ENCODE measurements at regions not wholly inside any gene's neighbourhood (a gene's known extent, or its start where the extent isn't known, plus 50 kb on each side); places are given as distances from the start of the nearest gene placed in this dataset.

GRCh38 chr18:24584205-24584604, 123.8 kb downstream of the HRH4 start:
- TF ChIP-seq CTCF (conservative IDR thresholded peaks at IDR 0.05; ENCODE audit: low read length), result no peak
- no peak for TF ChIP-seq EZH2phosphoT487 (IDR thresholded peaks at IDR 0.05; ENCODE audit: borderline replicate concordance)
- no peaks in the 10 kb centered on the region for H4K20me1 ChIP-seq (ENCODE audit: insufficient read depth, low read length, poor library complexity, severe bottlenecking)
- no peak overlapping the region for H2AFZ ChIP-seq (ENCODE audit: low read length)
- H3K9me3 ChIP-seq (ENCODE audit: insufficient read depth, low read depth, low read length), result no peaks in the 10 kb centered on the region
- no peak overlapping the region for H3K4me2 ChIP-seq (ENCODE audit: low read depth, low read length, poor library complexity, severe bottlenecking)
- no peaks in the 10 kb centered on the region for H3K4me1 ChIP-seq (ENCODE audit: insufficient read depth, low read length, poor library complexity, severe bottlenecking)
- H3K36me3 ChIP-seq (ENCODE audit: insufficient read depth, low read length), result no peaks in the 10 kb centered on the region
- H3F3A ChIP-seq (ENCODE audit: low read depth), result no peaks in the 10 kb centered on the region
- no peaks in the 10 kb centered on the region for H3K27me3 ChIP-seq (ENCODE audit: insufficient read depth, low read length, poor library complexity, severe bottlenecking)
- no peaks in the 10 kb centered on the region for H3K79me2 ChIP-seq (ENCODE audit: insufficient read depth, low read length)
- H3K9ac ChIP-seq (ENCODE audit: low read depth, low read length, poor library complexity, severe bottlenecking), result no peak overlapping the region
- no peaks in the 10 kb centered on the region for H3K9me2 ChIP-seq (replicated peaks; ENCODE audit: low read depth, low read length)
- no peak overlapping the region for H3K4me3 ChIP-seq (ENCODE audit: low read length, poor library complexity, severe bottlenecking)

GRCh38 chr18:24584813-24585212, 124.4 kb downstream of the HRH4 start:
- Histone ChIP-seq H3K79me2 (ENCODE audit: insufficient read depth, low read length) (no peaks in the 10 kb centered on the region), H3K9me2 (replicated peaks; ENCODE audit: low read depth, low read length) (no peaks in the 10 kb centered on the region), H3K9ac (ENCODE audit: low read depth, low read length, poor library complexity, severe bottlenecking) (no peak overlapping the region), H3K27me3 (ENCODE audit: insufficient read depth, low read length, poor library complexity, severe bottlenecking) (no peaks in the 10 kb centered on the region), H3K4me1 (ENCODE audit: insufficient read depth, low read length, poor library complexity, severe bottlenecking) (no peaks in the 10 kb centered on the region), H4K20me1 (ENCODE audit: insufficient read depth, low read length, poor library complexity, severe bottlenecking) (no peaks in the 10 kb centered on the region), H3K36me3 (ENCODE audit: insufficient read depth, low read length) (no peaks in the 10 kb centered on the region), H3K4me2 (ENCODE audit: low read depth, low read length, poor library complexity, severe bottlenecking) (no peak overlapping the region), H3K9me3 (ENCODE audit: insufficient read depth, low read depth, low read length) (no peaks in the 10 kb centered on the region), H2AFZ (ENCODE audit: low read length) (no peak overlapping the region), H3K4me3 (ENCODE audit: low read length, poor library complexity, severe bottlenecking) (no peak overlapping the region), H3F3A (ENCODE audit: low read depth) (no peaks in the 10 kb centered on the region)
- TF ChIP-seq EZH2phosphoT487 (IDR thresholded peaks at IDR 0.05; ENCODE audit: borderline replicate concordance) (no peak), CTCF (conservative IDR thresholded peaks at IDR 0.05; ENCODE audit: low read length) (no peak)

GRCh38 chr18:24585996-24586566, 125.6 kb downstream of the HRH4 start:
- no peak overlapping the region for H3K9ac ChIP-seq (ENCODE audit: low read depth, low read length, poor library complexity, severe bottlenecking)
- H2AFZ ChIP-seq (ENCODE audit: low read length), result no peak overlapping the region
- no peak overlapping the region for H3K4me3 ChIP-seq (ENCODE audit: low read length, poor library complexity, severe bottlenecking)
- no peaks in the 10 kb centered on the region for H3K9me2 ChIP-seq (replicated peaks; ENCODE audit: low read depth, low read length)
- H3K36me3 ChIP-seq (ENCODE audit: insufficient read depth, low read length), result no peaks in the 10 kb centered on the region
- no peaks in the 10 kb centered on the region for H3K9me3 ChIP-seq (ENCODE audit: insufficient read depth, low read depth, low read length)
- no peaks in the 10 kb centered on the region for H3K4me1 ChIP-seq (ENCODE audit: insufficient read depth, low read length, poor library complexity, severe bottlenecking)
- TF ChIP-seq EZH2phosphoT487 (IDR thresholded peaks at IDR 0.05; ENCODE audit: borderline replicate concordance), result no peak
- no peak for TF ChIP-seq CTCF (conservative IDR thresholded peaks at IDR 0.05; ENCODE audit: low read length)
- no peaks in the 10 kb centered on the region for H3K27me3 ChIP-seq (ENCODE audit: insufficient read depth, low read length, poor library complexity, severe bottlenecking)
- H3K79me2 ChIP-seq (ENCODE audit: insufficient read depth, low read length), result no peaks in the 10 kb centered on the region
- no peaks in the 10 kb centered on the region for H3F3A ChIP-seq (ENCODE audit: low read depth)
- no peak overlapping the region for H3K4me2 ChIP-seq (ENCODE audit: low read depth, low read length, poor library complexity, severe bottlenecking)
- H4K20me1 ChIP-seq (ENCODE audit: insufficient read depth, low read length, poor library complexity, severe bottlenecking), result no peaks in the 10 kb centered on the region

Data from Loucy (cell line).